ENCODE measurements at regions not wholly inside any gene's neighbourhood (a gene's known extent, or its start where the extent isn't known, plus 50 kb on each side); places are given as distances from the start of the nearest gene placed in this dataset.
"Not testable (repeated sequence)": the region's sequence is repeated elsewhere in the genome, so short reads cannot be mapped to it uniquely, and the experiment has no call there.

- TF ChIP-seq CTCF (IDR thresholded peaks at IDR 0.05): no peak
- no peak overlapping the region for H3K27ac ChIP-seq
- H3K27me3 ChIP-seq (ENCODE audit: control insufficient read depth, insufficient read depth, low read length): no peaks in the 10 kb centered on the region
- no peak overlapping the region for H2AFZ ChIP-seq
- H3K4me2 ChIP-seq (ENCODE audit: low read length): no peak overlapping the region
- H3K79me2 ChIP-seq: no peaks in the 10 kb centered on the region
- H3K4me1 ChIP-seq: no peaks in the 10 kb centered on the region
- no peaks in the 10 kb centered on the region for H3K9me3 ChIP-seq (ENCODE audit: control insufficient read depth, low read length)
- H3K36me3 ChIP-seq (ENCODE audit: control insufficient read depth, insufficient read depth, low read length): no peaks in the 10 kb centered on the region
- H3K4me3 ChIP-seq (ENCODE audit: low read depth, low read length): no peak overlapping the region
- no peak overlapping the region for H3K9ac ChIP-seq
These were observed 961.4 kb downstream of the EPHA3 start for GRCh38 chr3:90068783-90069182.

- H3K4me2 ChIP-seq (ENCODE audit: low read length): no peak overlapping the region
- H3K9ac ChIP-seq: no peak overlapping the region
- no peaks in the 10 kb centered on the region for H3K27me3 ChIP-seq (ENCODE audit: control insufficient read depth, insufficient read depth, low read length)
- no peaks in the 10 kb centered on the region for H3K9me3 ChIP-seq (ENCODE audit: control insufficient read depth, low read length)
- H3K27ac ChIP-seq: no peak overlapping the region
- H3K4me3 ChIP-seq (ENCODE audit: low read depth, low read length): no peak overlapping the region
- no peaks in the 10 kb centered on the region for H3K79me2 ChIP-seq
- H3K4me1 ChIP-seq: no peaks in the 10 kb centered on the region
- no peak overlapping the region for H2AFZ ChIP-seq
- H3K36me3 ChIP-seq (ENCODE audit: control insufficient read depth, insufficient read depth, low read length): no peaks in the 10 kb centered on the region
- no peak for TF ChIP-seq CTCF (IDR thresholded peaks at IDR 0.05)
These were observed 962.3 kb downstream of the EPHA3 start for GRCh38 chr3:90069748-90070147.

- no peaks in the 10 kb centered on the region for H3K9me3 ChIP-seq (ENCODE audit: control insufficient read depth, low read length)
- no peaks in the 10 kb centered on the region for H3K36me3 ChIP-seq (ENCODE audit: control insufficient read depth, insufficient read depth, low read length)
- H3K27ac ChIP-seq: no peak overlapping the region
- H2AFZ ChIP-seq: no peak overlapping the region
- no peaks in the 10 kb centered on the region for H3K27me3 ChIP-seq (ENCODE audit: control insufficient read depth, insufficient read depth, low read length)
- H3K4me2 ChIP-seq (ENCODE audit: low read length): no peak overlapping the region
- H3K4me3 ChIP-seq (ENCODE audit: low read depth, low read length): no peak overlapping the region
- no peak for TF ChIP-seq CTCF (IDR thresholded peaks at IDR 0.05)
- no peak overlapping the region for H3K9ac ChIP-seq
- no peaks in the 10 kb centered on the region for H3K4me1 ChIP-seq
- no peaks in the 10 kb centered on the region for H3K79me2 ChIP-seq
These were observed 968.7 kb downstream of the EPHA3 start for GRCh38 chr3:90076136-90076535.

- no peaks in the 10 kb centered on the region for H3K36me3 ChIP-seq (ENCODE audit: control insufficient read depth, insufficient read depth, low read length)
- no peak overlapping the region for H3K27ac ChIP-seq
- H3K9ac ChIP-seq: no peak overlapping the region
- H2AFZ ChIP-seq: no peak overlapping the region
- H3K9me3 ChIP-seq (ENCODE audit: control insufficient read depth, low read length): no peaks in the 10 kb centered on the region
- H3K27me3 ChIP-seq (ENCODE audit: control insufficient read depth, insufficient read depth, low read length): no peaks in the 10 kb centered on the region
- no peak overlapping the region for H3K4me3 ChIP-seq (ENCODE audit: low read depth, low read length)
- no peaks in the 10 kb centered on the region for H3K4me1 ChIP-seq
- H3K4me2 ChIP-seq (ENCODE audit: low read length): no peak overlapping the region
- no peak for TF ChIP-seq CTCF (IDR thresholded peaks at IDR 0.05)
- no peaks in the 10 kb centered on the region for H3K79me2 ChIP-seq
These were observed 973.6 kb downstream of the EPHA3 start for GRCh38 chr3:90080988-90081387.

GRCh38 chr3:90086297-90086696, 978.9 kb downstream of the EPHA3 start:
- H3K4me3 ChIP-seq (ENCODE audit: low read depth, low read length); H3K36me3 ChIP-seq (ENCODE audit: control insufficient read depth, insufficient read depth, low read length); H3K9me3 ChIP-seq (ENCODE audit: control insufficient read depth, low read length); H2AFZ ChIP-seq; H3K79me2 ChIP-seq; H3K27me3 ChIP-seq (ENCODE audit: control insufficient read depth, insufficient read depth, low read length); H3K4me1 ChIP-seq; H3K4me2 ChIP-seq (ENCODE audit: low read length); H3K9ac ChIP-seq; H3K27ac ChIP-seq: not testable (repeated sequence)
